ENCODE measurements at regions not wholly inside any gene's neighbourhood (a gene's known extent, or its start where the extent isn't known, plus 50 kb on each side); places are given as distances from the start of the nearest gene placed in this dataset.

DNA sequence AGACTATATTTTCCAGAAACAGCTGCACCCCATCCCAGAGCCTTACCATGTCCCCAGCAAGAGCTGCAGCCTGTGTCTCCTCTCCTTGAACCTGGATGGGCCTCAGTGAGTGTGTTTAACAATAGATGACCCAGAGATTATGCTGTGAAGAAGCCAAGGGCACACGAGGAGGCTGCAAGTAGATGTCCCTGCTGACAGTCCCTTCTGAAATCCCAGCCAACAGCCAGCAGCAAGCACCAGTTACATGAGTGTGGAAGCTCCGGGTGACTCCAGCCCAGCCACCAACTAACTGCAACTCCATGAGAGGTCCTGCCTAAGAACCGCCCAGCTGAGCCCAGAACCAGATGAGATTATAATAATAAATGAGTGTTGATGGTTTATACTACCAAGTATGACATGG lies 191.7 kb downstream of the BCL11B start:
- TF ChIP-seq POLR2G (IDR thresholded peaks at IDR 0.05; ENCODE audit: low read depth, low read length) = no peak
- TF ChIP-seq, protein P1, sequence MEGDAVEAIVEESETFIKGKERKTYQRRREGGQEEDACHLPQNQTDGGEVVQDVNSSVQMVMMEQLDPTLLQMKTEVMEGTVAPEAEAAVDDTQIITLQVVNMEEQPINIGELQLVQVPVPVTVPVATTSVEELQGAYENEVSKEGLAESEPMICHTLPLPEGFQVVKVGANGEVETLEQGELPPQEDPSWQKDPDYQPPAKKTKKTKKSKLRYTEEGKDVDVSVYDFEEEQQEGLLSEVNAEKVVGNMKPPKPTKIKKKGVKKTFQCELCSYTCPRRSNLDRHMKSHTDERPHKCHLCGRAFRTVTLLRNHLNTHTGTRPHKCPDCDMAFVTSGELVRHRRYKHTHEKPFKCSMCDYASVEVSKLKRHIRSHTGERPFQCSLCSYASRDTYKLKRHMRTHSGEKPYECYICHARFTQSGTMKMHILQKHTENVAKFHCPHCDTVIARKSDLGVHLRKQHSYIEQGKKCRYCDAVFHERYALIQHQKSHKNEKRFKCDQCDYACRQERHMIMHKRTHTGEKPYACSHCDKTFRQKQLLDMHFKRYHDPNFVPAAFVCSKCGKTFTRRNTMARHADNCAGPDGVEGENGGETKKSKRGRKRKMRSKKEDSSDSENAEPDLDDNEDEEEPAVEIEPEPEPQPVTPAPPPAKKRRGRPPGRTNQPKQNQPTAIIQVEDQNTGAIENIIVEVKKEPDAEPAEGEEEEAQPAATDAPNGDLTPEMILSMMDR (CRISPR knock-in tag; IDR thresholded peaks at IDR 0.05) = no peak
- TF ChIP-seq PAX8 (CRISPR knock-in tag; IDR thresholded peaks at IDR 0.05; ENCODE audit: borderline replicate concordance) = no peak

All from HepG2 (cell line).